GM18505 (cell line): ENCODE measurements at regions not wholly inside any gene's neighbourhood (a gene's known extent, or its start where the extent isn't known, plus 50 kb on each side); places are given as distances from the start of the nearest gene placed in this dataset.

Experiments used
- ATAC-seq: cut with Tn5 transposase; IDR thresholded peaks from one replicate; pipeline ENCODE4 v1.9.1; 2021; ENCODE audit not compliant: unreplicated experiment
- POLR2A ChIP-seq: IDR thresholded peaks from 4 replicates; pipeline ENCODE4 v1.6.1; 2011; ENCODE audit warnings: borderline replicate concordance; ENCODE audit not compliant: insufficient read depth, insufficient read length; ENCODE audit errors: extremely low read depth

DNA sequence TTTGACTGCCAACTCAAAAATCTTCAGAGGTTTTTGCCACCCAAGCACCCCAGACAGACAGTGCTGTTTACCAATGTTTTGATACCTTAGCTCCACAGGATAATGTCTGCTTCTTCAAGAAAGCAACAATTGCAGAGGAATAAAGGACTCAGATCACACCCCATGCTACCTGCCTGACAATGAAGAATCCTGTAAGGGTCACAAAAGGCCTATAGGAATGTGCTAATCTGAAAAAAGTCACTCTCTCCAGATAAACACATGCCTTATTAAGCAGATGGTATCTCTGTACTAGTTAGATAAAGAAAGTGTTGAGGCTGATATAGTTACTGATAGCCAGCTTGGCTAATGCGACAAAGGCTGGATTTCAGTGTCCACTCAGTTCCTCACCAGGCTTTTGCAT, 1076.7 kb upstream of the SORCS1 start:
- TF ChIP-seq POLR2A: no peak
- ATAC-seq: no peak

- TF ChIP-seq POLR2A: no peak
- ATAC-seq: no peak
Measured at GRCh38 chr10:108238261-108238660, 1073.8 kb upstream of the SORCS1 start.

- no peak for TF ChIP-seq POLR2A
- no peak for ATAC-seq
Measured at GRCh38 chr10:108230478-108231170, 1066.1 kb upstream of the SORCS1 start.

- no peak for TF ChIP-seq POLR2A
- ATAC-seq: no peak
Measured at GRCh38 chr10:108208732-108209131, 1044.2 kb upstream of the SORCS1 start.

- no peak for TF ChIP-seq POLR2A
- no peak for ATAC-seq
Measured at GRCh38 chr10:108208038-108208437, 1043.5 kb upstream of the SORCS1 start.

GRCh38 chr10:108204528-108205305, 1040.2 kb upstream of the SORCS1 start:
- no peak for ATAC-seq
- no peak for TF ChIP-seq POLR2A

DNA sequence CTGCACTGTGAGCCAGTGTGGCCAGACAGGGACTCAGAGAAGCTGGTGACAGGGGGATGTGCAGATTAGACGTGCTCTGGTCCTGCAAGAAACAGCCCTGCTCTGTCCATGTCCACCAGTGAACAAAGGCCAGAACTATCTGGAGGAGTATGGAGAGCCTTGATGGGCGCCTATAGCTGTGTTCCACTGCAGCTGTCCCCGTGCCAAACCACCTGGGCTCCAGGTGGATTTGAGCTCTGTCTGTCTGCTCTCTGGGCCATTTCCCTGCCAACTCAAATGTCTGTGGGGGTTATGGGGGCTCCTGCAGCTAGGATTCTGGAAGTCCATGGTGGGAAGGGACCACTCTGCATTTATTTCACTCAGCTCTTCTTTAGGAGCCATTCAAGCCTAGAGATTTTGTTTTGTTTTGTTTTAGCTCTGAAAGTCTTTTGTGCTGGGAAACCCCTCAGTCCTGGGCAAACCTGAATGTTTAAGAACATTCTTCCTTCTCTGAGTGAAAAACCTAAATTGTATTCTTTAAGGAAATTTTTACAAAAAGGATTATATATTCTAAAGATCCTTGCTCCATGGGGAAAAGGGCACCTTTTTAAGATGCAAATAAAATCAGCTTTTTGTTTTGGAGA, 1039.5 kb upstream of the SORCS1 start:
- TF ChIP-seq POLR2A: no peak
- ATAC-seq: no peak

DNA sequence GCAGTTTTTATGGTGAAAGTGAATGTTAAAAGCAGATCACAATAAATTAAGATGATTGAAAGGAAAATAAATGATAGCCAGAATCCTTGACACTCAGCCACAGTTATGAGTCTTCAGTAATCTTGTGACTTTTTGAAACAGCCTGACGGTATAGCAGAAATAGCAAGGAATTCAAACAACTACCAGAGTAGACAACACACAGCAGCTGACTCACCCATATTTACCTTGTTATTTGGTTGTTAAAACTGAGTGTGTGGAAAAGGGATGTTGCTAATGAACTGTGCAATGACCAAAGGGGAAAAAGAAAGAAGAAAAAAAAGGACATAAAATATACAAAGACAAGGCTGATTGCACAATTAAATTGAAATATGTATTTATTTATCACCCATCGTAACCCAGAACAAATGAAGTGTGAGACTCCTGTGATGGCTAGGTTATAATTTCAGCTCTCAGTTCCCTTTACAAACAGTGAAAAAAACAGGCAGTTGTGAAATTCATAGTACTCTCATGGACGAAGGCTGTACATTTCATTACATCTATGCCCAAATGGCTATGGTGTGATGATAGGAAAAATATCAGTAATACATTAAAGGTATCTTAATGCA, 1023.0 kb upstream of the SORCS1 start:
- no peak for ATAC-seq
- no peak for TF ChIP-seq POLR2A

DNA sequence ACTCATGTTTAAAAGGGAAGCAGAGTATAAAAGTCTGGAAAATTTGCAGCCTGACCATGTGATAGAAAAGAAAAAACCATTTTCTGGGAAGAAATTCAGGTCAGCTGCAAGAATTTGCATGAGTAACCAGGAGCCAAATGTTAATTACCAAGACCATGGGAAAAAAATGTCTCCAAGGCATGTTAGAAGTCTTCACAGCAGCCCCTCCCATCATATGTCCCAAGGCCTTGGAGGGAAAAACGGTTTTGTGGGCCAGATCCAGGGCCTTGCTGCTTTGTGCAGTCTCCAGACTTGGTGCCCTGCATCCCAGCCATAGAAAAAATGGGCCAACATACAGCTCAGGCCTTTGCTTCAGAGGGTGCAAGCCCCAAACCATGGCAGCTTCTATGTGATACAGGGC, 1019.6 kb upstream of the SORCS1 start:
- TF ChIP-seq POLR2A: no peak

DNA sequence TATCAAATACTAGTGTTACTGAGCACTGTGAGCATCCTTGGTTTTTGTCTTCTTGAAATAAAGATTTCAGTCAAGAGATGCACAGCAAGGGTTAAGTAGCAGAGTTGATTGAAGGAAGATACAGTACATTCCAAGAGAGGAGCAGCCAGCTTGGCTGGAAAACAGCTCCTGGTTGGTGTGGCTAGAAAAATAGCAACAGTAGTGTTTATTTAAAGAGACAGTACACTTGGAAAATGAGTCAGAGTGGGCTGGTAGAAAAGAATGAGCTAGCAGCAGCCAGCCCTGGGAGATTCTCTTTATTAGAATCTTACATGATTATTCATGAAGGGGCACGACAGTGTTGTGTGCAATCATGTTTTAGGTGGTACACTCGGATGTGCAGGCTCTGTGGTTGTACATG, 1016.4 kb upstream of the SORCS1 start:
- no peak for ATAC-seq
- TF ChIP-seq POLR2A: no peak

More for the DNA sequence above, 1019.6 kb upstream of the SORCS1 start:
- no peak for ATAC-seq

DNA sequence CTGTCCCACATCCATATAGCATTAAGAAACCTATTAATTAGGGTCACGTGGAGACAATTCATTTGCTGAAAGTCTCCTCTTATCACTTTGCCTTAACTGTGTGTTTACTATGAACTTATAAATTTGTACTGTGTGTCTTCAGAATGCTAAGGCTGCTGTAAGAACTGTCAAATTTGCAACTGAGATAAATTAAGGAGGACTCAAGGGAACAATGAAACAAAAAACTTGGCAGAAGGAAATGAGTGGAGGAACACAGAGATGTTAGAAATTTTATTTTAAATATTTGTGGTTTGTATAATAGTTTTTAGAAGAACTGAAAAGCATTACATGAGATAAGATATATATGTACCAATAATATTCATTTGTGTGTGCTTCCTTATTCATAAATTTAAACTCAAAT, 1005.3 kb upstream of the SORCS1 start:
- no peak for ATAC-seq
- TF ChIP-seq POLR2A: no peak

- TF ChIP-seq POLR2A: no peak
Measured at GRCh38 chr10:108167766-108168165, 1003.3 kb upstream of the SORCS1 start.

GRCh38 chr10:108166401-108166800, 1001.9 kb upstream of the SORCS1 start:
- TF ChIP-seq POLR2A: no peak
- no peak for ATAC-seq

More at GRCh38 chr10:108167766-108168165, 1003.3 kb upstream of the SORCS1 start:
- ATAC-seq: no peak
